ENCODE measurements at regions not wholly inside any gene's neighbourhood (a gene's known extent, or its start where the extent isn't known, plus 50 kb on each side); places are given as distances from the start of the nearest gene placed in this dataset.

GRCh38 chr2:223530811-223531210 lies 71.3 kb downstream of the SCG2 start:
- no peaks in the 10 kb centered on the region for H3K36me3 Mint-ChIP-seq (ENCODE audit: low read depth)
- H3K4me1 Mint-ChIP-seq = no peaks in the 10 kb centered on the region
- no peak overlapping the region for H3K27ac Mint-ChIP-seq
- POLR2A ChIA-PET = no interaction called here
- H3K27me3 Mint-ChIP-seq = no peaks in the 10 kb centered on the region
- DNase-seq = no peak
- CTCF ChIA-PET = no interaction called here
- H3K4me3 Mint-ChIP-seq = no peak overlapping the region
- no peaks in the 10 kb centered on the region for H3K9me3 Mint-ChIP-seq

- POLR2A ChIA-PET = no interaction called here
- CTCF ChIA-PET = no interaction called here
- no peak overlapping the region for H3K4me3 Mint-ChIP-seq
Observed at GRCh38 chr2:223532161-223532560, 70.0 kb downstream of the SCG2 start.

GRCh38 chr2:223532712-223533111 lies 69.4 kb downstream of the SCG2 start:
- POLR2A ChIA-PET = no interaction called here
- H3K27ac Mint-ChIP-seq = no peak overlapping the region
- no peak for DNase-seq
- H3K27me3 Mint-ChIP-seq = no peaks in the 10 kb centered on the region
- H3K9me3 Mint-ChIP-seq = no peaks in the 10 kb centered on the region
- CTCF ChIA-PET = no interaction called here
- no peaks in the 10 kb centered on the region for H3K4me1 Mint-ChIP-seq
- H3K36me3 Mint-ChIP-seq (ENCODE audit: low read depth) = no peaks in the 10 kb centered on the region
- no peak overlapping the region for H3K4me3 Mint-ChIP-seq

More at GRCh38 chr2:223532161-223532560, 70.0 kb downstream of the SCG2 start:
- Mint-ChIP-seq H3K9me3 (no peaks in the 10 kb centered on the region), H3K27ac (no peak overlapping the region), H3K27me3 (no peaks in the 10 kb centered on the region), H3K4me1 (no peaks in the 10 kb centered on the region), H3K36me3 (ENCODE audit: low read depth) (no peaks in the 10 kb centered on the region)
- no peak for DNase-seq

GRCh38 chr2:223536546-223536945 lies 65.6 kb downstream of the SCG2 start:
- H3K27me3 Mint-ChIP-seq = no peaks in the 10 kb centered on the region
- ChIA-PET POLR2A (no interaction called here), CTCF (no interaction called here)
- no peaks in the 10 kb centered on the region for H3K9me3 Mint-ChIP-seq
- H3K27ac Mint-ChIP-seq = no peak overlapping the region
- no peaks in the 10 kb centered on the region for H3K4me1 Mint-ChIP-seq
- H3K36me3 Mint-ChIP-seq (ENCODE audit: low read depth) = no peaks in the 10 kb centered on the region
- H3K4me3 Mint-ChIP-seq = no peak overlapping the region
- DNase-seq = no peak

GRCh38 chr2:223537115-223537514 lies 65.0 kb downstream of the SCG2 start:
- ChIA-PET CTCF (no interaction called here), POLR2A (no interaction called here)

GRCh38 chr2:223537651-223538601 lies 64.2 kb downstream of the SCG2 start:
- H3K9me3 Mint-ChIP-seq = no peaks in the 10 kb centered on the region
- no peak overlapping the region for H3K4me3 Mint-ChIP-seq
- ChIA-PET POLR2A (no interaction called here), CTCF (no interaction called here)
- H3K27me3 Mint-ChIP-seq = no peaks in the 10 kb centered on the region
- H3K4me1 Mint-ChIP-seq = no peaks in the 10 kb centered on the region
- DNase-seq = no peak
- H3K27ac Mint-ChIP-seq = no peak overlapping the region
- H3K36me3 Mint-ChIP-seq (ENCODE audit: low read depth) = no peaks in the 10 kb centered on the region

More at GRCh38 chr2:223537115-223537514, 65.0 kb downstream of the SCG2 start:
- Mint-ChIP-seq H3K9me3 (no peaks in the 10 kb centered on the region), H3K27me3 (no peaks in the 10 kb centered on the region), H3K4me3 (no peak overlapping the region), H3K36me3 (ENCODE audit: low read depth) (no peaks in the 10 kb centered on the region), H3K4me1 (no peaks in the 10 kb centered on the region), H3K27ac (no peak overlapping the region)
- DNase-seq = no peak

- H3K4me3 Mint-ChIP-seq = no peak overlapping the region
- no peaks in the 10 kb centered on the region for H3K9me3 Mint-ChIP-seq
- H3K4me1 Mint-ChIP-seq = no peaks in the 10 kb centered on the region
- H3K27me3 Mint-ChIP-seq = no peaks in the 10 kb centered on the region
- no peak overlapping the region for H3K27ac Mint-ChIP-seq
- CTCF ChIA-PET = no interaction called here
- POLR2A ChIA-PET = no interaction called here
- no peak for DNase-seq
- H3K36me3 Mint-ChIP-seq (ENCODE audit: low read depth) = no peaks in the 10 kb centered on the region
Observed at GRCh38 chr2:223538920-223539440, 63.2 kb downstream of the SCG2 start.

GRCh38 chr2:223541546-223541945 lies 60.6 kb downstream of the SCG2 start:
- Mint-ChIP-seq H3K27ac (no peak overlapping the region), H3K36me3 (ENCODE audit: low read depth) (no peaks in the 10 kb centered on the region), H3K27me3 (no peaks in the 10 kb centered on the region), H3K4me3 (no peak overlapping the region), H3K9me3 (no peaks in the 10 kb centered on the region), H3K4me1 (no peaks in the 10 kb centered on the region)
- ChIA-PET POLR2A (no interaction called here), CTCF (no interaction called here)
- no peak for DNase-seq

- Mint-ChIP-seq H3K27ac (no peak overlapping the region), H3K9me3 (no peaks in the 10 kb centered on the region), H3K4me1 (no peaks in the 10 kb centered on the region), H3K36me3 (ENCODE audit: low read depth) (no peaks in the 10 kb centered on the region), H3K4me3 (no peak overlapping the region), H3K27me3 (no peaks in the 10 kb centered on the region)
- POLR2A ChIA-PET = no interaction called here
- no peak for DNase-seq
- CTCF ChIA-PET = no interaction called here
Observed at GRCh38 chr2:223542501-223542900, 59.7 kb downstream of the SCG2 start.

- Mint-ChIP-seq H3K27me3 (no peaks in the 10 kb centered on the region), H3K4me1 (no peaks in the 10 kb centered on the region), H3K27ac (no peak overlapping the region), H3K36me3 (ENCODE audit: low read depth) (no peaks in the 10 kb centered on the region), H3K9me3 (no peaks in the 10 kb centered on the region), H3K4me3 (no peak overlapping the region)
- no peak for DNase-seq
- CTCF ChIA-PET = no interaction called here
- POLR2A ChIA-PET = no interaction called here
Observed at GRCh38 chr2:223545406-223545805, 56.8 kb downstream of the SCG2 start.

GRCh38 chr2:223545830-223546229 lies 56.3 kb downstream of the SCG2 start:
- Mint-ChIP-seq H3K27me3 (no peaks in the 10 kb centered on the region), H3K9me3 (no peaks in the 10 kb centered on the region), H3K4me3 (no peak overlapping the region), H3K36me3 (ENCODE audit: low read depth) (no peaks in the 10 kb centered on the region), H3K4me1 (no peaks in the 10 kb centered on the region), H3K27ac (no peak overlapping the region)
- ChIA-PET POLR2A (no interaction called here), CTCF (no interaction called here)
- DNase-seq = no peak
